B cell (primary cell): ENCODE measurements at regions not wholly inside any gene's neighbourhood (a gene's known extent, or its start where the extent isn't known, plus 50 kb on each side); places are given as distances from the start of the nearest gene placed in this dataset.

Source experiments
- ATAC-seq: fragments of 200-7000 bp; cut with Tn5 transposase; one replicate; pipeline ENCODE4 v1.10.0; 2021; ENCODE audit warnings: low read depth, mild to moderate bottlenecking, moderate number of reproducible peaks, moderate library complexity
- CTCF ChIA-PET: fragments of 350-600 bp; sonication (Branson Sonifier 250); formaldehyde crosslinking; loops from one replicate; lab custom pipeline; 2021; ENCODE audit warnings: antibody characterized with exemption, inconsistent platforms; lab: Charles Lee
- POLR2A ChIA-PET: fragments of 350-600 bp; sonication (Branson Sonifier 250); formaldehyde crosslinking; loops from one replicate; lab custom pipeline; 2021; ENCODE audit warnings: antibody characterized with exemption; lab: Charles Lee
- DNase-seq: peaks from one replicate; pipeline ENCODE4 v3.0.0; 2013
- H2AFZ ChIP-seq: 2 replicates; pipeline ENCODE4 v1.6.1; 2012; ENCODE audit warnings: mild to moderate bottlenecking, low read depth, low read length; ENCODE audit not compliant: insufficient read depth, poor library complexity, severe bottlenecking
- H3K27ac ChIP-seq, 2 donors: 1 replicate in 1 of 2; 2 replicates in 1 of 2; pipeline ENCODE4 v1.5.1; 2012 to 2013; ENCODE audit warnings: low read length in 2 of 2, mild to moderate bottlenecking in 2 of 2, moderate library complexity in 1 of 2
- H3K27me3 ChIP-seq, 4 experiments: fragments of 200-600 bp in 1 of 4; sonication (generic) in 1 of 4; replicated peaks in 1 of 4; 1 replicate in 2 of 4; 2 replicates in 2 of 4; pipeline versions ENCODE4 v1.6.1 to v1.7.0; 2013 to 2016; ENCODE audit warnings: low read length in 3 of 4, mild to moderate bottlenecking in 2 of 4, mixed read lengths in 1 of 4, moderate library complexity in 1 of 4; ENCODE audit not compliant: insufficient read depth in 4 of 4, control insufficient read depth in 3 of 4; ENCODE audit errors: control extremely low read depth in 1 of 4
- H3K36me3 ChIP-seq, 2 experiments: replicated peaks in 1 of 2; 1 replicate in 1 of 2; 2 replicates in 1 of 2; pipeline versions ENCODE4 v1.6.1 to v1.7.1; 2013; ENCODE audit warnings: low read length in 1 of 2; ENCODE audit not compliant: insufficient read depth in 2 of 2, control insufficient read depth in 1 of 2; ENCODE audit errors: control extremely low read depth in 1 of 2, extremely low read depth in 1 of 2
- H3K4me1 ChIP-seq, 2 donors: fragments of 200-600 bp in 1 of 2; sonication (generic) in 1 of 2; 1 replicate in 1 of 2; 2 replicates in 1 of 2; pipeline versions ENCODE4 v1.5.1 to v1.6.1; 2013 to 2017; ENCODE audit warnings: low read length in 2 of 2; ENCODE audit not compliant: control insufficient read depth in 2 of 2, insufficient read depth in 2 of 2
- H3K4me2 ChIP-seq: replicated peaks from 2 replicates; pipeline ENCODE3; 2012; ENCODE audit warnings: mild to moderate bottlenecking, low read depth, low read length; ENCODE audit not compliant: poor library complexity, severe bottlenecking
- H3K4me3 ChIP-seq, 5 experiments: fragments of 200-600 bp in 1 of 5; sonication (generic) in 1 of 5; 1 replicate in 3 of 5; 2 replicates in 2 of 5; pipeline versions ENCODE4 v1.5.1 to v1.7.0; 2011 to 2016; ENCODE audit warnings: low read length in 4 of 5, mild to moderate bottlenecking in 4 of 5, low read depth in 2 of 5, control low read depth in 1 of 5, moderate library complexity in 1 of 5; ENCODE audit not compliant: insufficient read depth in 1 of 5; ENCODE audit errors: control extremely low read depth in 1 of 5, extremely low read depth in 1 of 5
- H3K79me2 ChIP-seq: fragments of 200-600 bp; sonication (generic); one replicate; pipeline ENCODE4 v1.6.0; 2016; ENCODE audit warnings: low read length; ENCODE audit not compliant: control insufficient read depth, insufficient read depth
- H3K9ac ChIP-seq: fragments of 200-600 bp; sonication (generic); 2 replicates; pipeline ENCODE4 v1.6.1; 2017; ENCODE audit warnings: mild to moderate bottlenecking, low read length, moderate library complexity
- H3K9me3 ChIP-seq, 3 donors: one replicate each; pipeline versions ENCODE4 v1.6.1 to v1.7.1; 2013; ENCODE audit warnings: low read length in 2 of 3; ENCODE audit not compliant: control insufficient read depth in 2 of 3, insufficient read depth in 1 of 3; ENCODE audit errors: control extremely low read depth in 1 of 3
- H4K20me1 ChIP-seq: 2 replicates; pipeline ENCODE4 v1.6.0; 2012; ENCODE audit warnings: mild to moderate bottlenecking, low read length; ENCODE audit not compliant: insufficient read depth, control insufficient read depth, poor library complexity, severe bottlenecking
- H3K27ac Mint-ChIP-seq: one replicate; pipeline ENCODE4 v1.8.0; 2021; ENCODE audit warnings: mixed read lengths
- H3K27me3 Mint-ChIP-seq: one replicate; pipeline ENCODE4 v1.8.0; 2021; ENCODE audit warnings: mixed read lengths
- H3K4me1 Mint-ChIP-seq: one replicate; pipeline ENCODE4 v1.8.0; 2021; ENCODE audit warnings: mixed read lengths
- H3K4me3 Mint-ChIP-seq: one replicate; pipeline ENCODE4 v1.8.0; 2021; ENCODE audit warnings: mixed read lengths
- H3K9me3 Mint-ChIP-seq: one replicate; pipeline ENCODE4 v1.8.0; 2022; ENCODE audit warnings: mixed read lengths; ENCODE audit not compliant: insufficient read depth
- EZH2 ChIP-seq: IDR thresholded peaks from 2 replicates; pipeline ENCODE4 v1.6.1; 2012; ENCODE audit warnings: borderline replicate concordance, low read depth, mild to moderate bottlenecking, moderate library complexity, low read length; ENCODE audit not compliant: insufficient read depth, poor library complexity, severe bottlenecking
- WGBS: methylation state at CpG from one replicate; pipeline ENCODE4 v1.1.5; 2013; ENCODE audit warnings: missing lambda C conversion rate; ENCODE audit not compliant: insufficient coverage; 5-methylcytosine and 5-hydroxymethylcytosine counted together
- intact Hi-C: fragments of 100-400 bp; cut with micrococcal nuclease; formaldehyde crosslinking; loops from one replicate; pipeline ENCODE4 v1.10.0; 2022
- TF ChIP-seq, protein P1 (sequence below): fragments of 200-600 bp; IDR thresholded peaks from one replicate; pipeline ENCODE4 v1.8.0; 2022; ENCODE audit warnings: antibody characterized with exemption, mild to moderate bottlenecking

DNA sequence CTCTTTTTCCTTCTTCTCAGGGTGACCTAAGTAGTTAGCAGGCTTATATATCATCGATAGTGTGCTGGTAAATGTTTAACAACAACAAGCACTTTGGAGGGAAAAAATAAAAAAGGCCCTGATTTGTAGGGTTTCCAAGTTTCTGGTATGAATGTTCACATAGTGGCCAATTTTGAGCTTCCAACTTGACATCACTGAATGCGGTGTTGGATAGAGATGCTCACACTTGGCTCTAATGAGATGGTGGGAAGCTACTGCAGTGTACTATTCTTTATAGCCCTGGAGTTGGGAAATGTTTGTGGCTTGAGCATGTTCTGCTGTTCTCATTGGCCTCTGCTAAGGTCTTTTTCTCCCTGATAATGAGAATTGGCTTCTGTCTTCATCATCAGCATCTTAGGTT, 875.3 kb downstream of the PCDH7 start:
- 100% methylated on average over 1 of the region's 2 CpGs for WGBS
- Histone ChIP-seq H2AFZ (no peak overlapping the region), H3K9ac (no peak overlapping the region), H4K20me1 (no peaks in the 10 kb centered on the region), H3K9me3 (peaks cover 0 to 3% (median 0%) of the 10 kb centered on the region in 3 donors), H3K27ac (no peak overlapping the region), H3K4me1 (no peaks in the 10 kb centered on the region), H3K36me3 (no peaks in the 10 kb centered on the region), H3K4me2 (no peak overlapping the region), H3K79me2 (no peaks in the 10 kb centered on the region), H3K4me3 (no peak overlapping the region), H3K27me3 (no peaks in the 10 kb centered on the region)
- Mint-ChIP-seq H3K4me3 (no peak overlapping the region), H3K27ac (no peak overlapping the region), H3K9me3 (peaks cover 2% of the 10 kb centered on the region), H3K4me1 (no peaks in the 10 kb centered on the region), H3K27me3 (no peaks in the 10 kb centered on the region)
- ATAC-seq (no peak), DNase-seq (no peak)
- ChIA-PET CTCF (no interaction called here), POLR2A (no interaction called here)
- TF ChIP-seq, protein P1, sequence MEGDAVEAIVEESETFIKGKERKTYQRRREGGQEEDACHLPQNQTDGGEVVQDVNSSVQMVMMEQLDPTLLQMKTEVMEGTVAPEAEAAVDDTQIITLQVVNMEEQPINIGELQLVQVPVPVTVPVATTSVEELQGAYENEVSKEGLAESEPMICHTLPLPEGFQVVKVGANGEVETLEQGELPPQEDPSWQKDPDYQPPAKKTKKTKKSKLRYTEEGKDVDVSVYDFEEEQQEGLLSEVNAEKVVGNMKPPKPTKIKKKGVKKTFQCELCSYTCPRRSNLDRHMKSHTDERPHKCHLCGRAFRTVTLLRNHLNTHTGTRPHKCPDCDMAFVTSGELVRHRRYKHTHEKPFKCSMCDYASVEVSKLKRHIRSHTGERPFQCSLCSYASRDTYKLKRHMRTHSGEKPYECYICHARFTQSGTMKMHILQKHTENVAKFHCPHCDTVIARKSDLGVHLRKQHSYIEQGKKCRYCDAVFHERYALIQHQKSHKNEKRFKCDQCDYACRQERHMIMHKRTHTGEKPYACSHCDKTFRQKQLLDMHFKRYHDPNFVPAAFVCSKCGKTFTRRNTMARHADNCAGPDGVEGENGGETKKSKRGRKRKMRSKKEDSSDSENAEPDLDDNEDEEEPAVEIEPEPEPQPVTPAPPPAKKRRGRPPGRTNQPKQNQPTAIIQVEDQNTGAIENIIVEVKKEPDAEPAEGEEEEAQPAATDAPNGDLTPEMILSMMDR: no peak
- no peak for TF ChIP-seq EZH2
- intact Hi-C loops: no loop called here

DNA sequence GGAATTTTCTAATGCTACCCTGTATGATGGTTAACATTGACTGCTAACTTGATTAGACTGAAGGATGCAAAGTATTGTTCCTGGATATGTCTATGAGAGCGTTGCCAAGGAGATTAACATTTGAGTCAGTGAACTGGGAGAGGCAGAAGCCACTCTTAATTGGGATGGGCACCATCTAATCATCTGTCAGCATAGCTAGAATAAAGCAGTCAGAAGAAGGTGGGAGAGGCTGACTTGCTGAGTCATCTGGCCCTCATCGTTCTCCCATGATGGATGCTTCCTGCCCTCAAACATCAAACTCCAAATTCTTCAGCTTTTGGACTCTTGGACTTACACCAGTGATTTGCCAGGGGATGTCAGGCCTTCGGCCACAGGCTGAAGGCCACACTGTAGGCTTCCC, 878.5 kb downstream of the PCDH7 start:
- CTCF ChIA-PET: no interaction called here
- Mint-ChIP-seq H3K4me1 (no peaks in the 10 kb centered on the region), H3K27me3 (no peaks in the 10 kb centered on the region), H3K27ac (no peak overlapping the region), H3K9me3 (peaks cover 2% of the 10 kb centered on the region), H3K4me3 (no peak overlapping the region)
- Histone ChIP-seq H3K9me3 (peaks cover 0 to 4% (median 0%) of the 10 kb centered on the region in 3 donors), H3K27ac (no peak overlapping the region), H3K36me3 (no peaks in the 10 kb centered on the region), H3K4me2 (no peak overlapping the region), H3K9ac (no peak overlapping the region), H4K20me1 (no peaks in the 10 kb centered on the region), H3K27me3 (no peaks in the 10 kb centered on the region), H2AFZ (no peak overlapping the region), H3K79me2 (no peaks in the 10 kb centered on the region), H3K4me3 (no peak overlapping the region), H3K4me1 (no peaks in the 10 kb centered on the region)
- no peak for DNase-seq
- intact Hi-C loops: no loop called here
- no peak for ATAC-seq
- TF ChIP-seq EZH2: no peak
- TF ChIP-seq, protein P1: no peak
- POLR2A ChIA-PET: no interaction called here
- WGBS: 94% methylated on average over 2 of the region's 3 CpGs
